Activated CD4-positive, alpha-beta T cell treated with anti-CD3 and anti-CD28 coated beads, Interleukin-2, amount 10 ng/mL, durations not matched to agents 24 days and 14 days (primary cell): ENCODE measurements at regions not wholly inside any gene's neighbourhood (a gene's known extent, or its start where the extent isn't known, plus 50 kb on each side); places are given as distances from the start of the nearest gene placed in this dataset.

Experiments
- DNase-seq: peaks from one replicate; pipeline ENCODE4 v3.0.0; 2022
- H3K27ac Mint-ChIP-seq: one replicate; pipeline ENCODE4 v1.8.0; 2022; ENCODE audit warnings: mild to moderate bottlenecking, mixed read lengths
- H3K27me3 Mint-ChIP-seq: one replicate; pipeline ENCODE4 v1.8.0; 2022; ENCODE audit warnings: mixed read lengths
- H3K36me3 Mint-ChIP-seq: one replicate; pipeline ENCODE4 v1.8.0; 2022; ENCODE audit warnings: low read depth, mild to moderate bottlenecking, mixed read lengths
- H3K4me1 Mint-ChIP-seq: one replicate; pipeline ENCODE4 v1.8.0; 2021; ENCODE audit warnings: mixed read lengths
- H3K4me3 Mint-ChIP-seq: one replicate; pipeline ENCODE4 v1.8.0; 2022; ENCODE audit warnings: mild to moderate bottlenecking, moderate library complexity, mixed read lengths
- H3K9me3 Mint-ChIP-seq: one replicate; pipeline ENCODE4 v1.8.0; 2021; ENCODE audit warnings: mixed read lengths
- intact Hi-C: fragments of 100-400 bp; cut with micrococcal nuclease; formaldehyde crosslinking; loops from one replicate; pipeline ENCODE4 v1.15.1; 2023

GRCh38 chr20:54389596-54390280 is 85.7 kb upstream of the DOK5 start:
- H3K27me3 Mint-ChIP-seq: no peaks in the 10 kb centered on the region
- DNase-seq: no peak
- intact Hi-C loops: no loop called here
- H3K27ac Mint-ChIP-seq: no peak overlapping the region
- H3K4me1 Mint-ChIP-seq: no peaks in the 10 kb centered on the region
- no peaks in the 10 kb centered on the region for H3K9me3 Mint-ChIP-seq
- H3K4me3 Mint-ChIP-seq: no peak overlapping the region
- no peaks in the 10 kb centered on the region for H3K36me3 Mint-ChIP-seq

GRCh38 chr20:54397292-54398140 is 77.9 kb upstream of the DOK5 start:
- Mint-ChIP-seq H3K36me3 (no peaks in the 10 kb centered on the region), H3K4me1 (no peaks in the 10 kb centered on the region), H3K27me3 (no peaks in the 10 kb centered on the region), H3K27ac (no peak overlapping the region), H3K9me3 (no peaks in the 10 kb centered on the region), H3K4me3 (no peak overlapping the region)
- intact Hi-C loops: no loop called here
- no peak for DNase-seq

GRCh38 chr20:54398814-54399213 is 76.6 kb upstream of the DOK5 start:
- H3K27ac Mint-ChIP-seq: no peak overlapping the region
- H3K36me3 Mint-ChIP-seq: no peaks in the 10 kb centered on the region
- H3K4me1 Mint-ChIP-seq: no peaks in the 10 kb centered on the region
- no peak for DNase-seq
- H3K27me3 Mint-ChIP-seq: no peaks in the 10 kb centered on the region
- H3K9me3 Mint-ChIP-seq: no peaks in the 10 kb centered on the region
- intact Hi-C loops: no loop called here
- H3K4me3 Mint-ChIP-seq: no peak overlapping the region

- H3K4me3 Mint-ChIP-seq: no peak overlapping the region
- DNase-seq: no peak
- H3K27ac Mint-ChIP-seq: no peak overlapping the region
Observed at GRCh38 chr20:54405540-54405939, 69.9 kb upstream of the DOK5 start.

GRCh38 chr20:54407459-54407858 is 67.9 kb upstream of the DOK5 start:
- Mint-ChIP-seq H3K9me3 (no peaks in the 10 kb centered on the region), H3K36me3 (no peaks in the 10 kb centered on the region), H3K27ac (no peak overlapping the region), H3K4me1 (no peaks in the 10 kb centered on the region), H3K4me3 (no peak overlapping the region), H3K27me3 (no peaks in the 10 kb centered on the region)
- no peak for DNase-seq
- intact Hi-C loops: no loop called here

More at GRCh38 chr20:54405540-54405939, 69.9 kb upstream of the DOK5 start:
- H3K27me3 Mint-ChIP-seq: no peaks in the 10 kb centered on the region
- intact Hi-C loops: no loop called here
- no peaks in the 10 kb centered on the region for H3K9me3 Mint-ChIP-seq
- no peaks in the 10 kb centered on the region for H3K36me3 Mint-ChIP-seq
- no peaks in the 10 kb centered on the region for H3K4me1 Mint-ChIP-seq

- no peak overlapping the region for H3K4me3 Mint-ChIP-seq
Observed at GRCh38 chr20:54415967-54416366, 59.4 kb upstream of the DOK5 start.

GRCh38 chr20:54416770-54417169 is 58.6 kb upstream of the DOK5 start:
- Mint-ChIP-seq H3K27me3 (no peaks in the 10 kb centered on the region), H3K4me3 (no peak overlapping the region), H3K9me3 (no peaks in the 10 kb centered on the region), H3K27ac (no peak overlapping the region), H3K36me3 (no peaks in the 10 kb centered on the region), H3K4me1 (no peaks in the 10 kb centered on the region)
- no peak for DNase-seq
- intact Hi-C loops: no loop called here

More at GRCh38 chr20:54415967-54416366, 59.4 kb upstream of the DOK5 start:
- no peaks in the 10 kb centered on the region for H3K27me3 Mint-ChIP-seq
- H3K36me3 Mint-ChIP-seq: no peaks in the 10 kb centered on the region
- intact Hi-C loops: no loop called here
- no peaks in the 10 kb centered on the region for H3K9me3 Mint-ChIP-seq
- no peaks in the 10 kb centered on the region for H3K4me1 Mint-ChIP-seq
- DNase-seq: no peak
- H3K27ac Mint-ChIP-seq: no peak overlapping the region

- H3K27ac Mint-ChIP-seq: no peak overlapping the region
- intact Hi-C loops: no loop called here
- DNase-seq: no peak
- H3K36me3 Mint-ChIP-seq: no peaks in the 10 kb centered on the region
- no peaks in the 10 kb centered on the region for H3K4me1 Mint-ChIP-seq
- no peaks in the 10 kb centered on the region for H3K9me3 Mint-ChIP-seq
- H3K4me3 Mint-ChIP-seq: no peak overlapping the region
- no peaks in the 10 kb centered on the region for H3K27me3 Mint-ChIP-seq
Observed at GRCh38 chr20:54419531-54419930, 55.9 kb upstream of the DOK5 start.
